22Rv1 (cell line): ENCODE measurements at regions not wholly inside any gene's neighbourhood (a gene's known extent, or its start where the extent isn't known, plus 50 kb on each side); places are given as distances from the start of the nearest gene placed in this dataset.

ENCODE experiments used
- H3K27ac ChIP-seq: fragments of 450-650 bp; 2 replicates; pipeline ENCODE4 v1.5.1; 2017
- ZFX ChIP-seq: fragments of 450-650 bp; IDR thresholded peaks from 2 replicates; pipeline ENCODE4 v1.6.1; 2017; ENCODE audit warnings: antibody characterized with exemption, borderline replicate concordance
- TF ChIP-seq, protein P1 (sequence below): fragments of 450-650 bp; IDR thresholded peaks from 2 replicates; pipeline ENCODE4 v1.5.1; 2017; ENCODE audit warnings: mild to moderate bottlenecking

DNA sequence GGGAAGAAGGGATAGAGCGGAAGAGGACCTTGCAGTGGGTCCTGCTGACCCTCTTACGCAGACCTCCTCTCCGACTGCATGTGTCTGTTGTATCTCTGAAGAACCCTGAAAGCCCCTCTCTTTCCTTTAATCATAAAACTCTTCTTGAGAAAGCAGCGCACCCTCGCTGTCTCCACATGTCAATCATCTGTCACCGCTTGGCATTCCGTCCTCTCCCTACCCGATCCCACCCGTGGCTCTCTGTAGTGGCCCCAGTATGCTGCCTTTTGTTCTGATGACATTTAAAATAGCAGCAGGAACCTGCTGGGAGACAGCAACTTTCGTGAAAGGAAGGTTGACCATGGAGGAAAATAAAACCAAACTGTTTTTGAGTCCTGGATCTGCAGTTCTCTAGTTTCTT, 582.9 kb upstream of the SALL3 start:
- TF ChIP-seq ZFX: no peak
- TF ChIP-seq, protein P1, sequence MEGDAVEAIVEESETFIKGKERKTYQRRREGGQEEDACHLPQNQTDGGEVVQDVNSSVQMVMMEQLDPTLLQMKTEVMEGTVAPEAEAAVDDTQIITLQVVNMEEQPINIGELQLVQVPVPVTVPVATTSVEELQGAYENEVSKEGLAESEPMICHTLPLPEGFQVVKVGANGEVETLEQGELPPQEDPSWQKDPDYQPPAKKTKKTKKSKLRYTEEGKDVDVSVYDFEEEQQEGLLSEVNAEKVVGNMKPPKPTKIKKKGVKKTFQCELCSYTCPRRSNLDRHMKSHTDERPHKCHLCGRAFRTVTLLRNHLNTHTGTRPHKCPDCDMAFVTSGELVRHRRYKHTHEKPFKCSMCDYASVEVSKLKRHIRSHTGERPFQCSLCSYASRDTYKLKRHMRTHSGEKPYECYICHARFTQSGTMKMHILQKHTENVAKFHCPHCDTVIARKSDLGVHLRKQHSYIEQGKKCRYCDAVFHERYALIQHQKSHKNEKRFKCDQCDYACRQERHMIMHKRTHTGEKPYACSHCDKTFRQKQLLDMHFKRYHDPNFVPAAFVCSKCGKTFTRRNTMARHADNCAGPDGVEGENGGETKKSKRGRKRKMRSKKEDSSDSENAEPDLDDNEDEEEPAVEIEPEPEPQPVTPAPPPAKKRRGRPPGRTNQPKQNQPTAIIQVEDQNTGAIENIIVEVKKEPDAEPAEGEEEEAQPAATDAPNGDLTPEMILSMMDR: no peak
- no peak overlapping the region for H3K27ac ChIP-seq

DNA sequence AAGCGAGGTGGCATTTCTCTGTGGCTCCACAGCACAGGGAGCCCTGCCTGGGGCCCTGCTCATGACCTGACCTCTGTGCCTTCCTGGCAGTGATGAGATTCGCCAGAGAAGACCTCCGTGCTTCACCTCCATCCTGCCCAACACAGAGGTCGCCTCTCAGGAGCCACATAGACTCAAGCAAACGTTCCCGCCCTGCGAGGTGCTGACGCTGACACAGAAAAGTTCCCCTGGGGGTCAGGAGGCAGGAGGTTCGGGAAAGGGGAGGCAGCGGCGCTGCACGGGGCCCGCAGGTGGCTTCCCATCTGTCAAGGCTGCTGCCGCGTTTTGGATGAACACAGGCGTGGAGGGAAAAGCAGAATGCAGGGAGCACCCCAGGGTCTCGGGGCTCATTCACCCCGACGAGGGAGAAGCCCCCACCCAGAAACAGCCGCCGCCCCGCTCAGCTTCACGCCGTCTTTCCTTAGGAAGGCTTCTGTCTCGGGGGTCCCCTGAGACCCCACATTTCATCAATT, 579.6 kb upstream of the SALL3 start:
- H3K27ac ChIP-seq: no peak overlapping the region
- TF ChIP-seq ZFX: no peak
- TF ChIP-seq, protein P1: no peak

DNA sequence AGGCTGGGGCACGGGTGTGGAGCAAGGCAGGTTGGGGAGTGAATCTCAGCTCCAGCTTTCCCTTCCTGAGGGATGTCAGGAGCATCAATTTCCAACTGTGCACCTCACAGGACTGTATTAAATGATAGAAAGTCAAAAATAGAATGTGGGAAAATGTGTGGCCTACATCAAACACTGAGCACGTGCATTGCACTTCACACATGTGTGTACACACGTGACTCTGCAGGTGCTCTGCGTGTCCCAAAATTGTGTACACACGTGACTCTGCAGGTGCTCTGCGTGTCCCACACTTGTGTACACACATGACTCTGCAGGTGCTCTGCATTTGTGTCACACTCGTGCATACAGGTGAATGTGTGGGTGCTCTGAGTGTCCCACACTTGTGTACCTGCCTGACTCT, 577.2 kb upstream of the SALL3 start:
- no peak overlapping the region for H3K27ac ChIP-seq
- TF ChIP-seq, protein P1: no peak
- TF ChIP-seq ZFX: no peak

DNA sequence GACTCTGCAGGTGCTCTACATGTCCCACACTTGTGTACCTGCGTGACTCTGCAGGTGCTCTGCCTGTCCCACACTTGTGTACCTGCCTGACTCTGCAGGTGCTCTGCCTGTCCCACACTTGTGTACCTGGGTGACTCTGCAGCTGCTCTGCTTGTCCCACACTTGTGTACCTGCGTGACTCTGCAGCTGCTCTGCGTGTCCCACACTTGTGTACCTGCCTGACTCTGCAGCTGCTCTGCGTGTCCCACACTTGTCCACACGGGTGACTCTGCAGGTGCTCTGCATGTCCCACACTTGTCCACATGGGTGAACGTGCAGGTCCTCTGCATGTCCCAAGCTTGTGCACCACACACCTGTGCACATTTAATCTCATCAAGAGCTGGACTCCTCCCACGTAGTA, 576.7 kb upstream of the SALL3 start:
- H3K27ac ChIP-seq: no peak overlapping the region
- TF ChIP-seq, protein P1: no peak
- no peak for TF ChIP-seq ZFX

DNA sequence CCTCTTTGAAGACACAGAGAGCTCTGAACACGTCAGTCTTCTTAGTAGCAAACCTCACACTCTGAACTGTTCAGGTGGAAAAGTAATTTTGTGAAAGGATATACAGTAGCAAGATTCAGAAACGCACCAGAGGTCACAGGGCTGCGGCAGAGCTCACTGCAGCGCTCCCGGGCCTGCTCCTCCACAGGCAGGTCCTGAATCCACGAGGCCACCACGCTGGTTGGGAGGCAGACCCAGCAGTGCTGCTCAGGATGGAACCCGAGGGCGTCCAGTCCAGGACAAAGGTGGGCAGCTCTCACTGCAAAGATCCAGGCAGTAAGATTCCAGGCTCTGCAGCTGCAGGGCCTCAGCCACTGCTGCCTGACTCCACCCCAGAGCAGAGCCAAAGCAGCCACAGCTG, 576.2 kb upstream of the SALL3 start:
- H3K27ac ChIP-seq: no peak overlapping the region
- TF ChIP-seq, protein P1: no peak
- no peak for TF ChIP-seq ZFX

DNA sequence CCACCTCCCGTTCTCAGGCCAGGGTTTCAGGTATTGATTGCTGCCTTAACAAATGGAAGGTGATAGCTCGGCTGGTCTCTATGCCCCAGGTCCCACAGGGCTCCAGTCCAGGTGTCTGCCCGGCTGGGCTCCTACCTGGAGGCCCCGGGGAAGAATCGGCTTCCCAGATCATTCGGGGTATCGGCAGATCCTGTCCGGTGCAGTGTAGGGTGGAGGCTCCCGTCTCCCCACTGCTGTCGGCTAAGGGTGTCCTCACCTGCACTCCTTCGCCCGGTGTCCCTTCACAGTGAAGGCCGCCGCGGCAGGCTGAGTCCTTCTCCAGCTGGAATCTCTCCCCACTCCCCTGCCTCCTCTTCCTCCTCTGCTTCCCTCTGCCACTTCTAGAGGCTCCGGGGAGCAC, 573.9 kb upstream of the SALL3 start:
- H3K27ac ChIP-seq: no peak overlapping the region
- TF ChIP-seq, protein P1: no peak
- TF ChIP-seq ZFX: no peak

DNA sequence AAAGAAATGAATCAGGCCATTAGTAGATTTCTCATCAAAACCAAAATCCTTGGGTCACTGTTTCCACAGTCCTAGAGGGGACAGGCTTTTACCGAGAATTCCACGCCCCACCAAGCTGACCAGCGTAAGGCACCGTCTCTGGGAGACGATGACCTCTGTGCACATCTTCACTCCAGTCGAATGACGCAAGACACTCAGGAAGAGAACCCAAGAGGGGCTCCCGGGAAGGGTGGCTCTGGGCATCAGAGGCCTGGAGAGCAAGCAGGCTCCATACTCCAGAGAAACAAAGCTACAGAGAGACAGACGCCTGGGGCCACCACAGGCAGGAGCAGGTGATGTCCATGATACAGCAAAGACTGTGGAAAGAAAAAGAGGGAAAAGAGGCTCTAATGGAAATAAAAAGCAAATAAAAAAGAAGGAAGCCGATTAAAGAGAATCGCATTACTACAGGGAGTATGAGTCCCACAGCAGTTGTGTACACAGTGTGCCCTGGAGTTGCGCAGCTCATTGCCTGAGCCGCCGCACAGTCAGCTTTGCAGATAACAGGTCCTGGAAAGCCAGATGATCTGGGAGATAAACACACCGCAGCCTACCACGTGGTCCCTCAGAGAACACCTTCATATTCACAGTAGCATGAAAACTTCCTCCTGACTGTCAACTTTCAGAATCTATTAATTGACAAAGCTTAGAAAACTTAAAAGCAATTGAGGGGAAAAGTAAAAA, 572.7 kb upstream of the SALL3 start:
- TF ChIP-seq ZFX: no peak
- TF ChIP-seq, protein P1: no peak

More for the DNA sequence above, 572.7 kb upstream of the SALL3 start:
- H3K27ac ChIP-seq: no peak overlapping the region
